Prostate gland (tissue), 2 donors: ENCODE measurements at regions not wholly inside any gene's neighbourhood (a gene's known extent, or its start where the extent isn't known, plus 50 kb on each side); places are given as distances from the start of the nearest gene placed in this dataset.

ENCODE experiments used
- CTCF ChIP-seq, 4 experiments: fragments of 200-600 bp in 2 of 4; fragments of 450-650 bp in 2 of 4; sonication (generic) in 2 of 4; IDR thresholded peaks; 1 replicate in 3 of 4; 2 replicates in 1 of 4; pipeline ENCODE4 v1.5.1; 2016 to 2019; ENCODE audit warnings: antibody characterized with exemption in 4 of 4, mild to moderate bottlenecking in 2 of 4, moderate library complexity in 2 of 4
- POLR2A ChIP-seq: fragments of 450-650 bp; IDR thresholded peaks from one replicate; pipeline ENCODE4 v1.6.1; 2016; ENCODE audit warnings: antibody characterized with exemption, mild to moderate bottlenecking

GRCh38 chrX:116357329-116357728 is 79.1 kb upstream of the SLC6A14 start:
- no peak for TF ChIP-seq POLR2A
- TF ChIP-seq CTCF (IDR thresholded peaks at IDR 0.05) = no peak
